ENCODE measurements at regions not wholly inside any gene's neighbourhood (a gene's known extent, or its start where the extent isn't known, plus 50 kb on each side); places are given as distances from the start of the nearest gene placed in this dataset.

DNA sequence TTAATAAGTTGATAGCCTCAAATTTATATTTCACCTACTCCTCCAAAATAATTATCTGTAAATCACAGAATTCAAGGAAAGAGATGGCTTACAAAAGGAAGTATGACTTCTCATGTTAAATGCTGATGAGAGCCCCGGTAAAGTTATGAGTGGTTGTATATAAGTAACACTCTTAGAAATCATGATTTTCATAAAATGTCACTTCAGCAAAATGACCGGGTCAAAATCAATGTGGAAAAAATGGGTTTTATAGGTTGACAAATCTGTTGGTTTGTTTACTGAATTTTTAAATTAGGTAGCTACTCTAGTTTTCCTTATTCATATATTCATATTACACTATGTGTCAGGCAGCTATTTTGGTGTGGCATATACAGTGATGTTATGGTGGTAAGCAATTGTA lies 1131.0 kb downstream of the TAF11L14 start:
- TF ChIP-seq POLR2A (IDR thresholded peaks at IDR 0.05) (no peak), CTCF (IDR thresholded peaks at IDR 0.05) (no peak)
